Hepatocyte (in vitro differentiated cells): ENCODE measurements at regions not wholly inside any gene's neighbourhood (a gene's known extent, or its start where the extent isn't known, plus 50 kb on each side); places are given as distances from the start of the nearest gene placed in this dataset.

Experiments used
- EZH2phosphoT487 ChIP-seq: fragments of 200-600 bp; sonication (generic); IDR thresholded peaks from one replicate; pipeline ENCODE4 v1.6.1; 2018; ENCODE audit warnings: antibody characterized with exemption, mild to moderate bottlenecking, low read depth, moderate library complexity; ENCODE audit not compliant: unreplicated experiment, severe bottlenecking
- TF ChIP-seq, protein P1 (sequence below): fragments of 200-600 bp; sonication (generic); IDR thresholded peaks from 2 replicates; pipeline ENCODE4 v1.5.1; 2016; ENCODE audit warnings: antibody characterized with exemption, mild to moderate bottlenecking; ENCODE audit not compliant: poor library complexity

DNA sequence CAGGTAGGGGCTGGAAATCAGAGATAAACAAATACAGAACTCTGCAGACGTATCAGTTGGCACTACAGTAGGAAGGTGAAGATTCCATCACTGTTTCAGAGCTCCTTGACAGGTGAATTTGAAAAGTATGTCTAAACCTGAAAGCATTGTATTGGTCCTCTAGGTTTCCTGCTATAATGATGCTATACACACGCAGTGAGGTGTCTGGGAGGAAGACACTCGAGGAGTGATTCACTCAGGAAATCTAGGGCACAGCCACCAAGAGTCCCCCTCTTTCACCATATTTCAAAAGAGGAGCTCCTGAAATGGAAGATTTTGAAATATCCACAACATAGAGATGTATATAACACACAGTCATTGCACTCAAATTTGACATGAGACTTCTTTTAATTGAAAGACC lies 331.0 kb upstream of the DACH1 start:
- TF ChIP-seq, protein P1, sequence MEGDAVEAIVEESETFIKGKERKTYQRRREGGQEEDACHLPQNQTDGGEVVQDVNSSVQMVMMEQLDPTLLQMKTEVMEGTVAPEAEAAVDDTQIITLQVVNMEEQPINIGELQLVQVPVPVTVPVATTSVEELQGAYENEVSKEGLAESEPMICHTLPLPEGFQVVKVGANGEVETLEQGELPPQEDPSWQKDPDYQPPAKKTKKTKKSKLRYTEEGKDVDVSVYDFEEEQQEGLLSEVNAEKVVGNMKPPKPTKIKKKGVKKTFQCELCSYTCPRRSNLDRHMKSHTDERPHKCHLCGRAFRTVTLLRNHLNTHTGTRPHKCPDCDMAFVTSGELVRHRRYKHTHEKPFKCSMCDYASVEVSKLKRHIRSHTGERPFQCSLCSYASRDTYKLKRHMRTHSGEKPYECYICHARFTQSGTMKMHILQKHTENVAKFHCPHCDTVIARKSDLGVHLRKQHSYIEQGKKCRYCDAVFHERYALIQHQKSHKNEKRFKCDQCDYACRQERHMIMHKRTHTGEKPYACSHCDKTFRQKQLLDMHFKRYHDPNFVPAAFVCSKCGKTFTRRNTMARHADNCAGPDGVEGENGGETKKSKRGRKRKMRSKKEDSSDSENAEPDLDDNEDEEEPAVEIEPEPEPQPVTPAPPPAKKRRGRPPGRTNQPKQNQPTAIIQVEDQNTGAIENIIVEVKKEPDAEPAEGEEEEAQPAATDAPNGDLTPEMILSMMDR = no peak
- no peak for TF ChIP-seq EZH2phosphoT487
